GM21360 (cell line): ENCODE measurements at regions not wholly inside any gene's neighbourhood (a gene's known extent, or its start where the extent isn't known, plus 50 kb on each side); places are given as distances from the start of the nearest gene placed in this dataset.

ENCODE experiments used
- ATAC-seq: cut with Tn5 transposase; IDR thresholded peaks from one replicate; pipeline ENCODE4 v1.9.1; 2021; ENCODE audit warnings: mild to moderate bottlenecking, moderate library complexity; ENCODE audit not compliant: unreplicated experiment

- no peak for ATAC-seq
Measured at GRCh38 chr15:70217226-70218160, 119.8 kb upstream of the TLE3 start.

- no peak for ATAC-seq
Measured at GRCh38 chr15:70215951-70216350, 118.2 kb upstream of the TLE3 start.

- ATAC-seq: no peak
Measured at GRCh38 chr15:70214941-70215635, 117.4 kb upstream of the TLE3 start.

GRCh38 chr15:70214276-70214675, 116.6 kb upstream of the TLE3 start:
- ATAC-seq: no peak

DNA sequence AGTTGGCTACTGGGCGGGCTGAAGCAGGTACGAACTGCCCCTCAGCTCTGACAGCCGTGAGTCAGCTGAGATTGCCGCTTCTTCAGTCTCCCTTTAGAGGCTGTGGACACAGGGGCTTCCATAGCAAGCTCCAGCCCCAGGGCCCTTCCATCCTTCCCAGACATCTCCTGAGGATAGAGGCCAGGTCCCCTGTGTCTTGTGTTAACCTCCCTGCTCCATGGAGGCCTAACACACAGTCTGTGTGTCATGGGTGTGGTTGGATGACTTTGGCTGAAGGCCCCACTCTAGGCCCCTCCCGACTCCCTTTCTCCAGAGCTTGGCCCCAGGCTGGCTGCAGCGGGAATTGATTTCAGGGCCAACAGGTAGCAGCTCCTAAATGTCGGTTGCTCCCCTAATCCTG, 116.1 kb upstream of the TLE3 start:
- no peak for ATAC-seq

DNA sequence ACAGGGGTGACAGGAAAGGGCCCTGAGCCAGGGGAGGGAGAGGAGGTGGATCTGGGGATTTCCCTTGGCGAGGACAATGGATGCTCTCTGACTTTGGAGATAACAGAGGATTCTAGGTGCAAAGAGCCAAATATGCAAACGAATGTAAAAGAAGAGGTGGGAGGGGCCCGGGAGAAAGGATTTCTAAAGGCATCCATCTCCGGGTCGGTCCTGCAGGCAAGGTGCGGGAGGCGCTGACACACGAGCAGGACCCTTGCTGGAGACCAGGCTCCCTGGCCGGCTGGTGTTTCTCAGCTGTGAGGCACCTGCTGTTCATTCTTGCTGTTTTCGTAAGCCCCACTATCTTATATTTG, 115.2 kb upstream of the TLE3 start:
- no peak for ATAC-seq

- no peak for ATAC-seq
Measured at GRCh38 chr15:70212286-70212962, 114.7 kb upstream of the TLE3 start.

DNA sequence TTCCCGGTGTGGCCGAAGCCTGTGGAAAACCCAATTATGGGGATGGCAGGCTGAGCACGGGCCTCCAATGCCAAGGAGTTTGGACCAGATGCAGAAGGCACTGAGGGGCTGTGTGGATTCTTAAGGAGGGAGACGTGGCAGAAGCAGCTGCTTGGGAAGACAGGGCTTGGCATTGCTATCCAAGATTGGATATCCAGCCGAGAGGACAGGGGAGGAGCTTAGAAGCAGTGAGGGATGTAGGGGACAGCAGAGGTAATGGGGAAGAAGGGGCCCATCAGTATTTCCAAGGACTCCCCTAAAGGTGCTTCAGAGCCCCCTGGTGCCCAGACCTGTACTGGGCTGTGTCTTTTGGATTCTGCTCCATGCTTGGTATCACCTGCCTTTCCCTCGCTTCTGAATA, 112.8 kb upstream of the TLE3 start:
- no peak for ATAC-seq

DNA sequence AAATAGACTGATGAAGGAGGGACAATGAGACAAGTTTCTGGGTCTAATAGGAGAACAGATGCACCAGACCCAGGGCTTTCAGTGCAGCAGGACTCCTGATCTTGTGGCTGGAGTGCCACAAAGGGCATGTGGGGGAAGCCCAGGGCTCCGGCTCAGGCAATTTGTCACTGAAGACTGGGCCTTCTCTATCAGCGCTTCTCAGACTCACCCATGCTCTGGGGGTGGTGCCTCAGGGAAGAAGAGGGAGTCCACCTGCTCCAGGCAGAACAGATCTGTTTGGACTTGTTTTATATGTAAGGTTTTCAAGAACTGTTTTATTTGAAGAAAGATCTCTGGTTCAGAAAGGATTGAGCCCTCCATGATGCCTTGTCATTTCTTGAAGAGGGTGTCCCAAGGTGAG, 112.4 kb upstream of the TLE3 start:
- ATAC-seq: no peak

GRCh38 chr15:70209499-70209898, 111.8 kb upstream of the TLE3 start:
- no peak for ATAC-seq

GRCh38 chr15:70208332-70208731, 110.6 kb upstream of the TLE3 start:
- no peak for ATAC-seq

DNA sequence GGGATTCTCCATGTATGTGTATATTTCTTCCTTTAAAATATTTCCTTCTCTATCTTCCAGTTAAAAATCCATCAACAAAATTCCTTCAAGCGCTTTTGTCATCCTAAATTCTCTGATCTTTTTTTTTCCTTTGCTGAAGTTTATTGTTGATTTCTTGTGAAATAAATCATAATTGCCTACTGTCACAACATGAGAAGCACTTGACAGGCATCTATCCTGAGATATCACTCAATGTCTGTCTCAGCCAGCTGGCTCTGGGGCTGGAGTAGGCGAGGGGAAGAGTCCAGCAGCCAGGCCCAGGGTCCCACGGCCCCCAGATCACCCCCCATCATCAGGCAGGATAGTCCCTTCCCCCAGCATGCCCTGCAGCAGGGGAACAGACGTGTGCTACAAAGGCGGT, 109.0 kb upstream of the TLE3 start:
- no peak for ATAC-seq

GRCh38 chr15:70204652-70205051, 106.9 kb upstream of the TLE3 start:
- ATAC-seq: no peak

- no peak for ATAC-seq
Measured at GRCh38 chr15:70203981-70204560, 106.4 kb upstream of the TLE3 start.

DNA sequence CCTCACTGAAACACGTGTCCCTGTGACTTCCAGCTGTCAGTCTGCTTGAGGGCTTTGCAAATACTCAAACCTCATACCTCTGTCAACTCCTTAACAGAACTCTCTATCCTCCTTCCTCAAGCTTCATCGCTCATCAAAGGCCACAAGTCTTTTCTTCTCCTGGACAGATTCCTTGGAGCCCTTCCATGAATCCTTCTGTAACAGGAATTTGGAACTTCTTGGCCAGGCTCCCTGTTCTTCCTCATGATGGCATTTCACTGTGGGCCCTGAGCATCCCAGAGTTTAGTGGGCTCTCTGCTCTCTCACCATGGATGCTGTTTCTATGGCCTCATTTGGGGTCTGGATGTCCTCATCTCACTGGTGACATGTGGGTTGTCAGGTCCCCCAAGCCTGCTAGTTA, 105.0 kb upstream of the TLE3 start:
- ATAC-seq: no peak

DNA sequence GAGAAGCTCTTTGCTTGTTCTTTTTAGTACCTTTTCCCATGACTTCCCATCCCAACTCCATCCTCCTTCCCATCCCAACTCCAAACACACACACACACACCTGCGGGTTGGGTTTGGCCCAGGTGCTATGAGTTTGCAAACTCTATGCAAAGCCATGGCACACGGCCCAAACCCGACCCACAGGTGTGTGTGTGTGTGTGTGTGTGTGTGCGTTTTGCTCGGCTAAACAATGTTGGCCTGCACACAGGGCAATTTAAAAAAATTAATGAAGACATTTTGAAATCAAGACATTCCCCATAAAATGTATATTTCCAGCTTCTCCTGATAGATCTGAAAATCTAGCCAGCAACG, 103.7 kb upstream of the TLE3 start:
- ATAC-seq: no peak

DNA sequence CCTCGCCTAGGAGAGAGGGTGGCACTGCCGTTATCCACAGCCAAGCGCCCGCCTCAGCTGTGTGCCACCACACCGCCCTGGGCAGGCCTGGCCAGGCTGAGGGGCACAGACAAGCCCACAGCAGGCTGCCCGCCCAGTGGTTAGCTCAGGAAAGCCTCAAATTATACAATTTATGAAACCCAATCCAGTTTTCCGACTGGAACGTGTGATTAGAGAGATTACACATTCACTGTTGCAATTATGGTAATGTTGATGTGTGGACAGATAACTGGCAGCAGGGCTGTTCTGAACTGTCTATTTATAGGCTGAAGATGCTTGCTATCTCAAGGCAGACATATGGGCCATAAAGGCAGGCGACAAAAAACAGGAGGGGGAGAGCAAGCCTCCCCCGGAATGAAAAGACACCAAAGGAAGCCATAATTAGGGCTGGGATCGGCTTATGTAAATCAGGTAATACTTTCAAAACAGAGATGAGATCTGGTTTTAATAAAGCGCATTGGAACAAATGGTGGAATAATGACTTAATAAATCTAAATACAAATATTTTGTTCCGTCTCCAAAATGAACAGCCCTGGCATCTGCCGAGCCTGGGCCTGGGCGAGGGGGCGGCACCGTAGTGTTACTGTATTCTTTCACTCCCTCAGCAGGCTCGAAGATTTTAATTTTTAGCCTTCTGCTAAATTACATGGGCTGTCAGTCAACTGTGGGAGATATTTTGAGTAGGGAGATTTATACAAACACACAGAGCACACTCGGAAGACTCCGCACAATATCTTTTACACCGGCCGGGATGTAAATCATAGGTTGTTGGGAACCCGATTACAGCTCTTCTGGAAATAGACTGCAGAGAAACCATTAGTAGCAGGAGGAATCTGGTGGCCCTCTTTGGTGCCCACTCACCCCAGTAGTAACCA, 103.1 kb upstream of the TLE3 start:
- ATAC-seq: no peak

DNA sequence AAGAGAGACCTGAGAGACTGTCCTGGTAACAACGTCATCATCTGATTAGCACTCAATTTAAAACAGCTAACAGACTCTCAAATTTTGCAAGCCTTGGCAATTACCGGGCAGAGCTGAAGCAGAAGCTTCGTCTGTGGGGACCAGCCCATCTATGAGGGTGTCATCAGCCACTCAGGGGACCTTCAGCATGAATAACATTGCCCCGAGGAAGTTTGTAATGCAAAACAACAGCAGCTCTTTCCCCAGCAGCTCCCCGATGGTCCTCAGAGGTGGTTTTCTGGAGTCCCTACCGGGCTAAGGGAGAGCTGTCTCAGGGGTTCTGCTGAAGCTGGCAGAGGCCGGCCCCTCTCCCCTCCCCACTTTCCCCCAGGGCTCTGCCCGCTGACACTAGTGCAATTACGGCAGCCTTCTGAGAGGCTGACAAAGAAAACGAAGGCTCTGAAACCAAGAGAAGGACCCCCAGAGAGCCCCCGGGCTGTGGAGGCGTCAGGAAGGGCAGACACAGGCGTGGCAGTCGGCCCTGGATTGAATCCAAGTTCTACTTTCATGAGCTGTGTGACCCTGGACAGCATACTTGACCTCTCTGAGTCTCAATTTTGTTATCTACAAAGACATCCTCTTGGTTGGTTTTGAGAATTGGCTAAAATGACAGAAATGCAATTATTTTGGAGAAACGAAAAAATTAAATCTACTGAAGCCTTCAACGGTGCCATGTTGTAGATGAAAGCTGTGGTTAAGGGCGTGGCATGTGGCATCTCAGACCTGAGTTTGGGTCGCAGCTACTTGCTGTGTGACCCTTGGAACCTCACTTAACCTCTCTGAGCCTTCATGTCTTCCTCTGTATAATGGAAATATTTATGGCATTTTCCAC, 102.1 kb upstream of the TLE3 start:
- no peak for ATAC-seq

DNA sequence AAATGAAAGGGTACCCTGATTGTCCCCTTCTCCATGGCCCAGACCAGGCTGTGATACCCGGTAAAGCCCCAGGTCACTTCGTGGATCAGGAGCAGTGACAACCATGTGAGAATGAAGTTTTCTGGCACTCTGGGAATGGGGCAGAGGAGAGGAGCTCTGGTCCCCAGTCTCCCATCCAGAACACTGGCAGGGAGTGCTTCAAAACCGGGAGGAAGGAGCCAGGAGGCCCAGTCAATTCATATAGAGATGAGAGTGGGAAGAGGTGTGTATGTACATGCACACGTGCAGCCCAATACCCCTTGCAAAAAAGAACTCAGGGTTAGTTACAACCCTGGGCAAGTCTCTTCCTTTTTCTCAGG, 101.4 kb upstream of the TLE3 start:
- ATAC-seq: no peak
